ENCODE measurements at regions not wholly inside any gene's neighbourhood (a gene's known extent, or its start where the extent isn't known, plus 50 kb on each side); places are given as distances from the start of the nearest gene placed in this dataset.

GRCh38 chr5:142516732-142517131, 169.2 kb downstream of the FGF1 start:
- TF ChIP-seq CTCF (IDR thresholded peaks at IDR 0.05) (no peak), POLR2A (IDR thresholded peaks at IDR 0.05) (no peak), POLR2AphosphoS5 (IDR thresholded peaks at IDR 0.05) (no peak)
